Skeletal muscle tissue (tissue), 3 donors: ENCODE measurements at regions not wholly inside any gene's neighbourhood (a gene's known extent, or its start where the extent isn't known, plus 50 kb on each side); places are given as distances from the start of the nearest gene placed in this dataset.

Experiments used
- H3K27ac ChIP-seq: one replicate; pipeline ENCODE4 v1.7.0; 2013; ENCODE audit warnings: mild to moderate bottlenecking, low read depth, low read length, inconsistent platforms
- H3K27me3 ChIP-seq, 3 donors: one replicate each; pipeline ENCODE4 v1.7.0; 2013; ENCODE audit warnings: low read length in 3 of 3; ENCODE audit not compliant: control insufficient read depth in 3 of 3, insufficient read depth in 3 of 3
- H3K36me3 ChIP-seq, 3 donors: one replicate each; pipeline ENCODE4 v1.7.0; 2013; ENCODE audit warnings: low read length in 3 of 3; ENCODE audit not compliant: control insufficient read depth in 3 of 3, insufficient read depth in 3 of 3
- H3K4me1 ChIP-seq, 3 donors: one replicate each; pipeline ENCODE4 v1.7.0; 2013; ENCODE audit warnings: low read length in 3 of 3, mild to moderate bottlenecking in 3 of 3; ENCODE audit not compliant: control insufficient read depth in 3 of 3, insufficient read depth in 3 of 3
- H3K4me3 ChIP-seq, 3 donors: one replicate each; pipeline ENCODE4 v1.7.0; 2013; ENCODE audit warnings: low read length in 3 of 3
- H3K9ac ChIP-seq, 3 donors: one replicate each; pipeline ENCODE4 v1.7.0; 2013; ENCODE audit warnings: low read length in 3 of 3, mild to moderate bottlenecking in 3 of 3, moderate library complexity in 2 of 3, low read depth in 1 of 3
- H3K9me3 ChIP-seq, 3 donors: one replicate each; pipeline ENCODE4 v1.7.0; 2013; ENCODE audit warnings: low read length in 3 of 3; ENCODE audit not compliant: control insufficient read depth in 3 of 3
- donor health status: Osteomylitis.

- H3K4me1 ChIP-seq: no peaks in the 10 kb centered on the region
- no peak overlapping the region for H3K9ac ChIP-seq
- H3K36me3 ChIP-seq: no peaks in the 10 kb centered on the region
- no peaks in the 10 kb centered on the region for H3K9me3 ChIP-seq
- H3K27ac ChIP-seq: no peak overlapping the region
- no peaks in the 10 kb centered on the region for H3K27me3 ChIP-seq
- H3K4me3 ChIP-seq: no peak overlapping the region
These were observed 286.4 kb upstream of the MEOX2 start for GRCh38 chr7:15972862-15973275.

GRCh38 chr7:15967551-15967950, 281.1 kb upstream of the MEOX2 start:
- no peak overlapping the region for H3K27ac ChIP-seq
- no peak overlapping the region for H3K9ac ChIP-seq
- no peak overlapping the region for H3K4me3 ChIP-seq
- H3K36me3 ChIP-seq: no peaks in the 10 kb centered on the region
- H3K9me3 ChIP-seq: no peaks in the 10 kb centered on the region
- H3K4me1 ChIP-seq: no peaks in the 10 kb centered on the region
- no peaks in the 10 kb centered on the region for H3K27me3 ChIP-seq

GRCh38 chr7:15967121-15967520, 280.6 kb upstream of the MEOX2 start:
- Histone ChIP-seq H3K27me3 (no peaks in the 10 kb centered on the region), H3K4me3 (no peak overlapping the region), H3K9me3 (no peaks in the 10 kb centered on the region), H3K4me1 (no peaks in the 10 kb centered on the region), H3K27ac (no peak overlapping the region), H3K9ac (no peak overlapping the region), H3K36me3 (no peaks in the 10 kb centered on the region)

GRCh38 chr7:15963206-15963605, 276.7 kb upstream of the MEOX2 start:
- Histone ChIP-seq H3K4me1 (no peaks in the 10 kb centered on the region), H3K4me3 (no peak overlapping the region), H3K9ac (no peak overlapping the region), H3K9me3 (no peaks in the 10 kb centered on the region), H3K36me3 (no peaks in the 10 kb centered on the region), H3K27ac (no peak overlapping the region), H3K27me3 (no peaks in the 10 kb centered on the region)

- Histone ChIP-seq H3K27ac (no peak overlapping the region), H3K4me3 (no peak overlapping the region), H3K4me1 (no peaks in the 10 kb centered on the region), H3K9ac (no peak overlapping the region), H3K27me3 (no peaks in the 10 kb centered on the region), H3K9me3 (no peaks in the 10 kb centered on the region), H3K36me3 (no peaks in the 10 kb centered on the region)
These were observed 268.3 kb upstream of the MEOX2 start for GRCh38 chr7:15954671-15955354.

GRCh38 chr7:15950299-15950698, 263.8 kb upstream of the MEOX2 start:
- H3K27ac ChIP-seq: no peak overlapping the region
- H3K4me1 ChIP-seq: no peaks in the 10 kb centered on the region
- no peak overlapping the region for H3K4me3 ChIP-seq
- no peaks in the 10 kb centered on the region for H3K9me3 ChIP-seq
- no peaks in the 10 kb centered on the region for H3K27me3 ChIP-seq
- H3K36me3 ChIP-seq: no peaks in the 10 kb centered on the region
- no peak overlapping the region for H3K9ac ChIP-seq

- H3K27me3 ChIP-seq: no peaks in the 10 kb centered on the region
- no peak overlapping the region for H3K4me3 ChIP-seq
- H3K9me3 ChIP-seq: no peaks in the 10 kb centered on the region
- no peaks in the 10 kb centered on the region for H3K36me3 ChIP-seq
- no peaks in the 10 kb centered on the region for H3K4me1 ChIP-seq
- no peak overlapping the region for H3K9ac ChIP-seq
- H3K27ac ChIP-seq: no peak overlapping the region
These were observed 261.3 kb upstream of the MEOX2 start for GRCh38 chr7:15947754-15948153.

- Histone ChIP-seq H3K36me3 (no peaks in the 10 kb centered on the region), H3K4me1 (no peaks in the 10 kb centered on the region), H3K9ac (no peak overlapping the region)
These were observed 251.6 kb upstream of the MEOX2 start for GRCh38 chr7:15938115-15938514.

GRCh38 chr7:15937571-15937970, 251.1 kb upstream of the MEOX2 start:
- Histone ChIP-seq H3K9me3 (no peaks in the 10 kb centered on the region), H3K4me3 (no peak overlapping the region), H3K9ac (no peak overlapping the region), H3K36me3 (no peaks in the 10 kb centered on the region), H3K4me1 (no peaks in the 10 kb centered on the region), H3K27me3 (no peaks in the 10 kb centered on the region), H3K27ac (no peak overlapping the region)

More at GRCh38 chr7:15938115-15938514, 251.6 kb upstream of the MEOX2 start:
- H3K27ac ChIP-seq: no peak overlapping the region
- H3K4me3 ChIP-seq: no peak overlapping the region
- H3K9me3 ChIP-seq: no peaks in the 10 kb centered on the region
- no peaks in the 10 kb centered on the region for H3K27me3 ChIP-seq

- no peak overlapping the region for H3K9ac ChIP-seq
- no peak overlapping the region for H3K27ac ChIP-seq
- H3K36me3 ChIP-seq: no peaks in the 10 kb centered on the region
- H3K4me1 ChIP-seq: no peaks in the 10 kb centered on the region
- no peaks in the 10 kb centered on the region for H3K27me3 ChIP-seq
- no peak overlapping the region for H3K4me3 ChIP-seq
- no peaks in the 10 kb centered on the region for H3K9me3 ChIP-seq
These were observed 250.5 kb upstream of the MEOX2 start for GRCh38 chr7:15936991-15937390.
